C4-2B (cell line): ENCODE measurements at regions not wholly inside any gene's neighbourhood (a gene's known extent, or its start where the extent isn't known, plus 50 kb on each side); places are given as distances from the start of the nearest gene placed in this dataset.
A peak's percentile ranks its signal among the peaks of the same experiment; 100 is the strongest.

Experiments used
- CTCF ChIP-seq: fragments of 450-650 bp; conservative IDR thresholded peaks from 2 replicates; pipeline ENCODE4 v1.5.1; 2017; ENCODE audit warnings: mild to moderate bottlenecking
- ZFX ChIP-seq: fragments of 450-650 bp; IDR thresholded peaks from 2 replicates; pipeline ENCODE4 v1.6.1; 2017

GRCh38 chr7:119175911-119176627 lies 951.6 kb downstream of the ANKRD7 start:
- TF ChIP-seq CTCF (peak; percentile 96), ZFX (no peak)
